Mucosa of descending colon (tissue), 3 donors: ENCODE measurements at regions not wholly inside any gene's neighbourhood (a gene's known extent, or its start where the extent isn't known, plus 50 kb on each side); places are given as distances from the start of the nearest gene placed in this dataset.
"Not testable (repeated sequence)": the region's sequence is repeated elsewhere in the genome, so short reads cannot be mapped to it uniquely, and the experiment has no call there.

Source experiments
- ATAC-seq: fragments of 200-7000 bp; cut with Tn5 transposase; one replicate; pipeline ENCODE4 v1.9.1; 2020; ENCODE audit warnings: mild to moderate bottlenecking, moderate library complexity
- DNase-seq, 3 donors: peaks; one replicate each; pipeline ENCODE4 v3.0.0-alpha.2; 2020
- H3K36me3 ChIP-seq: fragments of 200-600 bp; one replicate; pipeline ENCODE4 v1.8.0; 2021; ENCODE audit warnings: low read depth, mild to moderate bottlenecking
- H3K4me1 ChIP-seq: fragments of 200-600 bp; one replicate; pipeline ENCODE4 v1.8.0; 2021; ENCODE audit warnings: low read depth, mild to moderate bottlenecking
- H3K4me3 ChIP-seq: fragments of 200-600 bp; one replicate; pipeline ENCODE4 v1.8.0; 2021; ENCODE audit warnings: mild to moderate bottlenecking
- H3K9me3 ChIP-seq: fragments of 200-600 bp; one replicate; pipeline ENCODE4 v1.8.0; 2021; ENCODE audit warnings: mild to moderate bottlenecking
- CTCF ChIP-seq: fragments of 200-600 bp; IDR thresholded peaks from one replicate; pipeline ENCODE4 v1.8.0; 2022; ENCODE audit warnings: antibody characterized with exemption, mild to moderate bottlenecking
- intact Hi-C, 2 donors: fragments of 100-400 bp; cut with DNase I in 1 of 2; cut with micrococcal nuclease in 1 of 2; formaldehyde crosslinking; loops; one replicate each; pipeline versions ENCODE4 v1.11.0 to v1.11.1; 2022; cut with DNase I, micrococcal nuclease
- donor health status: DM: no; HTN: no; CAD: no; lungs with moderate emphysema.
- donor health status: DM: no; HTN: no; CAD: no.
- donor health status: DM: no; HTN: yes; CAD: no.

DNA sequence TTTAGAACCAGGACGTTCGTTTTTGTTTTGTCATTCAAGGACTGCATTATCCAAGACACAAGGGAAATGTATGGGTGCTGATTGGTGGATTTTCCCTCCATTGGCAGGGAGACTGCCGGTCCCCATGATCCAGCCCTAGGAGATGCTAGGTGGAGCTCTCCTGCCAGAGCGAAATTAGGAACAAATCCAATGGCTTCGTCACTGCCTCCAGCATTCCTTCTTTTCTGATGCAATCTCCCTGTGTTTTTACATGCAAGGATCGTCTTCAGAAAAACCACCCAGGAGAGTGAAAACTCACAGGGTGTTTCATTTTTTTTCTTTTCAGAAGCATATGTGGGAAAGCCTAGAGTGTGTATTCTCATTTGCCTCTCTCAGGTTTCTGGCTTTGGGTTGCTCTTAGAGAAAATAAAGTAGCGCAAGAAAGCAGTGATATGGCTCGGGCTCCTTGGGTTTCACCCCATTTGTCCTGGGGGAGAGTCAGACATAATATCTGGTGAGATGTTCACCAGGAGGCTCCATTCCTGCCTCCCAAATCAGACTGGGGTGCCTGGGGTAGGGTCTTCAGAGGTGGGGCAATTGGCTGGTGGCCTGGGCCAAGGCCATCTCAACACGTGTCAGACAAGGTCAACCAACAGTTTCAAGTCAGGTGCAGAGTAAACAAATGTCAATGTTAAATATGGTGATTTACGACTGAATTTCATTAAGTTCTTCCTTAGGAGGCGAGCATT lies 450.9 kb upstream of the MKI67 start:
- no peaks in the 10 kb centered on the region for H3K9me3 ChIP-seq
- H3K4me1 ChIP-seq = no peaks in the 10 kb centered on the region
- no peaks in the 10 kb centered on the region for H3K36me3 ChIP-seq
- ATAC-seq (no peak), DNase-seq (no peak)
- H3K4me3 ChIP-seq = no peak overlapping the region
- intact Hi-C loops = no loop called here
- TF ChIP-seq CTCF = no peak

DNA sequence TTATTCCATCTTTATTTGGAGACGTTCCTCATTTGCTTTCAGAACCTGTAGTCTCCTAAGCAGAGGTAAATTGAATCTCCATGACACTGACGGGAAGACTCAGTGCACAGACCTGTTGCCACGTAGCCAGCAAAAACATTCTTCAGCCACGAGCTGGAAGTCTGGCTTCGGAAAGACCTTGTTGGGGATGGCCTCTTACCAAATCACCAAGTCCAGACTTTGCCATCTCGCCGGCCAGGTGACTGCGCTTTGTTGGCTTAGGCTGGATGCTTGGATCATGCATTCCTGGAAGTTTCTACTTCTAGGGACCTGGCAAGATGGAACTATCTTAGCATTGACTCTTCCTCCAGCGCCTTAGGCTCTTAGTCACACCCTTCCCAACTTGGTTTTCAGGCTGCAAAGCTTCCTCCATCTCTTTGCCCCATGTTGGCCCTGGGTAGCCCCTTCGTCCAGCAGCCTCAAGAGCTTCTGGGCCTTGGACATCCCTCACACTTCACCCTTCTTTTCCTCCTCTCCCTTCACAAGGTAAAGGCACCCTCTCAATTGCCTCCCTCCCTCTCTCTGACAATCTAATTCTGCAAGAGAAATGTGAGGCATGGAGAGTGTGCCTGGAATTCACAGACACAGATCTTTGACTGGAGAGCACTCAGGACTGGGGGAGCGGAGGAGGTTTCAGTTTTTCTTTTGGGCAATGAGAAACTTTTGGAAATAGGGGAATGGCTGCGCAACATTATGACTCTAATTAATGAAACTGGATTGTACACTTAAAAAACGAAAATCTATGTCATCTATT lies 451.9 kb upstream of the MKI67 start:
- TF ChIP-seq CTCF = no peak
- H3K36me3 ChIP-seq = no peaks in the 10 kb centered on the region
- DNase-seq (no peak), ATAC-seq (no peak)
- H3K4me1 ChIP-seq = no peaks in the 10 kb centered on the region
- intact Hi-C loops = no loop called here
- no peak overlapping the region for H3K4me3 ChIP-seq
- no peaks in the 10 kb centered on the region for H3K9me3 ChIP-seq

DNA sequence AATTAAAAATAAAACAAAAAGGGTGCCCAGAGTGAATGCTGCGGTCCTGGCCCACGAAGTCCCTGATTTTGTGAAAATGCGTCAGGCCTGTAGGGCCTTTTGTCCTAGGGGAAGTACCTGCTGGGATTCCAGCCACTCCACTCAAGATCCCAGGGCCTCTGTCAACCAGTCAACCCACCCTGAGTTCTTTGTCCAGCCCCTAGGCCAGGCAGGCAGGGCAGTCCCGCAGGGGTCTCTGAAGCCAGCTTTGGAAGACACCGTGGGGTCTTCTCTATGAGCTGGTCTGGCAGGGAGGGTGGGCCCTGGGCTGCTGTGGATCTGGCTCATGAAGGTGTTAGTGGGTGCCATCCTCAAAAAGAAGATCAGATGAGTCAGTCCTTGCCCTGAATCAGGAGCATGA lies 452.5 kb upstream of the MKI67 start:
- intact Hi-C loops = no loop called here
- DNase-seq (no peak), ATAC-seq (no peak)
- Histone ChIP-seq H3K9me3 (no peaks in the 10 kb centered on the region), H3K4me3 (no peak overlapping the region), H3K36me3 (no peaks in the 10 kb centered on the region), H3K4me1 (no peaks in the 10 kb centered on the region)
- TF ChIP-seq CTCF = no peak

DNA sequence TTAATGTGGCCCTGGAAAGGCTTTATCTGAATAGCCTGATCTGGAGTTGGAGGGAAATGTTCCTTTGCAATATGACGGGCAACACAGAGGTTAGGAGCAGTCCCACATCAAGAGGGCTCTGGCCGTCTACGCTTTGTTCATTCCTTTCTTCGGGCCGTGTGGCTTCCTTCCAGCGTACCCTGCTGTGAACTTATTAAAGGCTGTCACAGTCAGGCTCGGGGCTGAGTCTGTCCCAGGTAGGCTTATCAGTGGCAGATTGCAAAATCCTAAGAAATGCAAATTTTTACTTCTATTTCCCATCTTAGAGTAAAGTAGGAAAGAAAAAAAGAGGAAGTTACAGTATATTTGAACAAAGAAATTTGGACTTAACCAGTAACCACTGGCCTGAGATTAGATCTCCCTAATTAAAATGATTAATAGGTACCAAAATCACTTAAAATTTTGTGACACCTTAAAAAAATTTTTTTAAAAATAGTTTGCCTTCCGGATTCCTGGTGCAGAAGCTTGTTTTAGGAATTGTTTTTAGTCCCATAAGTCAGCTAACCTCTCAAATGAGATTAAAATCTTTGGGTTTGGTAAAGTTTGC lies 453.1 kb upstream of the MKI67 start:
- H3K4me1 ChIP-seq = no peaks in the 10 kb centered on the region
- H3K9me3 ChIP-seq = no peaks in the 10 kb centered on the region
- no peak for TF ChIP-seq CTCF
- ATAC-seq (no peak), DNase-seq (no peak)
- H3K4me3 ChIP-seq = no peak overlapping the region
- intact Hi-C loops = no loop called here
- no peaks in the 10 kb centered on the region for H3K36me3 ChIP-seq

DNA sequence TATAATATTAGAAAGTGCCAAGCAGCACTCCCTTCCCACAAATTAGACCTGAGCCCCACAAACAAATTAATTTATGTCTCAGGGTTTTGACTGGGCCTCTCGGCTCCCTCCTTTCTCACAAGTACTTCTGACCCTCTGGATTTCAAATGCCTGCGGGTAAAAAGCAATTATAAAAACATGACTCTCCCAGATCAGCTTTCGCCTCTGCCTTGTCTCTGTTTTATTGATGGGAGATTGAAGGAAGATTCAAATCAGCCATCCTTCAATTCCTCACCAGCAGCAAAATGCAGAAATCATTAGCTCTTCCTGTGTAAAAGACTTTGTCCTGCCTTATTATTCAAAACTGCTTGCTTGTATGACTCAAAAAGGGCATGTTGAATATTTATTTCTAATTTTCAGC lies 453.7 kb upstream of the MKI67 start:
- no peak for TF ChIP-seq CTCF
- Histone ChIP-seq H3K4me1 (no peaks in the 10 kb centered on the region), H3K4me3 (no peak overlapping the region), H3K9me3 (no peaks in the 10 kb centered on the region), H3K36me3 (no peaks in the 10 kb centered on the region)
- intact Hi-C loops = no loop called here
- no peak for ATAC-seq
- no peak for DNase-seq

GRCh38 chr10:128583125-128583524 lies 456.9 kb upstream of the MKI67 start:
- DNase-seq, H3K9me3 ChIP-seq, H3K4me3 ChIP-seq, H3K36me3 ChIP-seq, ATAC-seq, H3K4me1 ChIP-seq, intact Hi-C loops: not testable (repeated sequence)

GRCh38 chr10:128586599-128586998 lies 460.4 kb upstream of the MKI67 start:
- DNase-seq, H3K4me1 ChIP-seq, intact Hi-C loops, H3K36me3 ChIP-seq, H3K4me3 ChIP-seq, H3K9me3 ChIP-seq, ATAC-seq: not testable (repeated sequence)
